OCI-LY1 (cell line): ENCODE measurements at regions not wholly inside any gene's neighbourhood (a gene's known extent, or its start where the extent isn't known, plus 50 kb on each side); places are given as distances from the start of the nearest gene placed in this dataset.

Experiments
- H2AFZ ChIP-seq: fragments of 200-600 bp; sonication (generic), shearing (Covaris generic); 2 replicates; pipeline ENCODE4 v1.6.0; 2014; ENCODE audit warnings: antibody characterized with exemption, mild to moderate bottlenecking, low read length
- H3F3A ChIP-seq: fragments of 200-600 bp; sonication (generic), shearing (Covaris generic); 2 replicates; pipeline ENCODE4 v1.6.0; 2014; ENCODE audit warnings: mild to moderate bottlenecking, antibody characterized with exemption, low read length, moderate library complexity; ENCODE audit not compliant: insufficient read depth
- H3K27ac ChIP-seq: fragments of 200-600 bp; sonication (generic); 2 replicates; pipeline ENCODE4 v1.5.1; 2014; ENCODE audit warnings: low read length, mixed run types, mild to moderate bottlenecking, low read depth; ENCODE audit not compliant: poor library complexity, severe bottlenecking
- H3K27me3 ChIP-seq: fragments of 200-600 bp; sonication (generic); 2 replicates; pipeline ENCODE4 v1.6.0; 2014; ENCODE audit warnings: antibody characterized with exemption, mild to moderate bottlenecking, low read length, moderate library complexity; ENCODE audit not compliant: insufficient read depth
- H3K36me3 ChIP-seq: fragments of 200-600 bp; sonication (generic); 2 replicates; pipeline ENCODE4 v1.6.1; 2014; ENCODE audit warnings: mild to moderate bottlenecking, antibody characterized with exemption, low read length, moderate library complexity, mixed read lengths; ENCODE audit not compliant: insufficient read depth
- H3K4me1 ChIP-seq: fragments of 200-600 bp; sonication (generic); 2 replicates; pipeline ENCODE4 v1.5.1; 2014; ENCODE audit warnings: mild to moderate bottlenecking, low read length, moderate library complexity; ENCODE audit not compliant: insufficient read depth, severe bottlenecking
- H3K4me2 ChIP-seq: fragments of 200-600 bp; sonication (generic), shearing (Covaris generic); 2 replicates; pipeline ENCODE4 v1.6.1; 2014; ENCODE audit warnings: low read length
- H3K4me3 ChIP-seq: fragments of 200-600 bp; sonication (generic); 2 replicates; pipeline ENCODE4 v1.5.1; 2014; ENCODE audit warnings: low read length, low read depth, mild to moderate bottlenecking, mixed read lengths; ENCODE audit not compliant: poor library complexity, severe bottlenecking
- H3K79me2 ChIP-seq: fragments of 200-600 bp; shearing (Covaris generic); 2 replicates; pipeline ENCODE4 v1.6.1; 2016; ENCODE audit warnings: mixed run types, low read length, mixed read lengths; ENCODE audit not compliant: insufficient read depth
- H3K9ac ChIP-seq: fragments of 200-600 bp; sonication (generic), shearing (Covaris generic); 2 replicates; pipeline ENCODE4 v1.6.1; 2014; ENCODE audit warnings: mild to moderate bottlenecking, low read length, mixed read lengths
- H3K9me2 ChIP-seq: fragments of 200-600 bp; sonication (generic), shearing (Covaris generic); 2 replicates; pipeline ENCODE4 v1.6.1; 2014; ENCODE audit warnings: low read depth, mild to moderate bottlenecking, low read length, mixed read lengths
- H3K9me3 ChIP-seq: fragments of 200-600 bp; shearing (Covaris generic); 2 replicates; pipeline ENCODE4 v1.6.1; 2014; ENCODE audit warnings: low read length, mixed read lengths
- H4K20me1 ChIP-seq: fragments of 200-600 bp; sonication (generic), shearing (Covaris generic); 2 replicates; pipeline ENCODE4 v1.6.0; 2016; ENCODE audit warnings: mild to moderate bottlenecking, low read length; ENCODE audit not compliant: insufficient read depth
- EZH2 ChIP-seq: fragments of 200-600 bp; sonication (generic), shearing (Covaris generic); IDR thresholded peaks from 2 replicates; pipeline ENCODE4 v1.8.0; 2017; ENCODE audit warnings: borderline replicate concordance, mixed run types, mild to moderate bottlenecking, antibody characterized with exemption, low read length, moderate library complexity, mixed read lengths
- TF ChIP-seq, protein P1 (sequence below): fragments of 200-600 bp; sonication (generic), shearing (Covaris generic); IDR thresholded peaks from 2 replicates; pipeline ENCODE4 v1.5.1; 2017; ENCODE audit warnings: mild to moderate bottlenecking, antibody characterized with exemption, low read length, moderate library complexity, mixed read lengths

GRCh38 chr18:76064998-76065397 lies 430.0 kb downstream of the ZNF516 start:
- no peaks in the 10 kb centered on the region for H3K36me3 ChIP-seq
- no peaks in the 10 kb centered on the region for H3K9me2 ChIP-seq
- no peaks in the 10 kb centered on the region for H3K9me3 ChIP-seq
- no peak for TF ChIP-seq EZH2
- TF ChIP-seq, protein P1, sequence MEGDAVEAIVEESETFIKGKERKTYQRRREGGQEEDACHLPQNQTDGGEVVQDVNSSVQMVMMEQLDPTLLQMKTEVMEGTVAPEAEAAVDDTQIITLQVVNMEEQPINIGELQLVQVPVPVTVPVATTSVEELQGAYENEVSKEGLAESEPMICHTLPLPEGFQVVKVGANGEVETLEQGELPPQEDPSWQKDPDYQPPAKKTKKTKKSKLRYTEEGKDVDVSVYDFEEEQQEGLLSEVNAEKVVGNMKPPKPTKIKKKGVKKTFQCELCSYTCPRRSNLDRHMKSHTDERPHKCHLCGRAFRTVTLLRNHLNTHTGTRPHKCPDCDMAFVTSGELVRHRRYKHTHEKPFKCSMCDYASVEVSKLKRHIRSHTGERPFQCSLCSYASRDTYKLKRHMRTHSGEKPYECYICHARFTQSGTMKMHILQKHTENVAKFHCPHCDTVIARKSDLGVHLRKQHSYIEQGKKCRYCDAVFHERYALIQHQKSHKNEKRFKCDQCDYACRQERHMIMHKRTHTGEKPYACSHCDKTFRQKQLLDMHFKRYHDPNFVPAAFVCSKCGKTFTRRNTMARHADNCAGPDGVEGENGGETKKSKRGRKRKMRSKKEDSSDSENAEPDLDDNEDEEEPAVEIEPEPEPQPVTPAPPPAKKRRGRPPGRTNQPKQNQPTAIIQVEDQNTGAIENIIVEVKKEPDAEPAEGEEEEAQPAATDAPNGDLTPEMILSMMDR = no peak
- no peak overlapping the region for H2AFZ ChIP-seq
- H3K4me1 ChIP-seq = no peaks in the 10 kb centered on the region
- no peaks in the 10 kb centered on the region for H3K79me2 ChIP-seq
- no peaks in the 10 kb centered on the region for H3F3A ChIP-seq
- no peaks in the 10 kb centered on the region for H3K27me3 ChIP-seq
- no peak overlapping the region for H3K4me3 ChIP-seq
- H3K27ac ChIP-seq = no peak overlapping the region
- no peaks in the 10 kb centered on the region for H4K20me1 ChIP-seq
- H3K4me2 ChIP-seq = no peak overlapping the region
- H3K9ac ChIP-seq = no peak overlapping the region

DNA sequence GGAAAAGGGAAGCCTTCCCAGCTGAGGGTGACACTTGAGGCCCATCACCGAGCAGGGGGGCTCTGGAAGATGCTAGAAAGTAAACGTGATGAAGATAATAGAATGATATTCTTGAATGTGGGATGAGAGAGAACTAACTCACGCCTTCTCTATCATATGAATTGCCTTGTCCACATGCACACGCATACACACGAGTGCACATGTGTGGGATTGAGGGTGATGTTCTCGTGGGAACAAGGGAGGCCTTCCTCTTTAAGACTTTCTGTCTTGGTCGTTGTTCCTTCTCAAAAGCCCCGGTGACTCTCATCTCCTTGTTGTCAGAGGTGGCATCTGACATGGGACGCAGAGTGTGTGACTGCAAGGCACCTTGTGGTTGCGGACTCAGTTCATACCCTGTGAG lies 436.9 kb downstream of the ZNF516 start:
- Histone ChIP-seq H3K9ac (no peak overlapping the region), H3K9me2 (no peaks in the 10 kb centered on the region), H3K36me3 (no peaks in the 10 kb centered on the region), H3K79me2 (no peaks in the 10 kb centered on the region), H4K20me1 (no peaks in the 10 kb centered on the region), H3K27ac (no peak overlapping the region), H3F3A (no peaks in the 10 kb centered on the region), H2AFZ (no peak overlapping the region), H3K27me3 (no peaks in the 10 kb centered on the region), H3K4me2 (no peak overlapping the region), H3K4me1 (no peaks in the 10 kb centered on the region), H3K4me3 (no peak overlapping the region), H3K9me3 (no peaks in the 10 kb centered on the region)
- TF ChIP-seq, protein P1 = no peak
- no peak for TF ChIP-seq EZH2

- H3K4me1 ChIP-seq = no peaks in the 10 kb centered on the region
- H3F3A ChIP-seq = no peaks in the 10 kb centered on the region
- no peaks in the 10 kb centered on the region for H3K9me2 ChIP-seq
- no peaks in the 10 kb centered on the region for H3K9me3 ChIP-seq
- no peaks in the 10 kb centered on the region for H4K20me1 ChIP-seq
- no peak overlapping the region for H3K4me2 ChIP-seq
- H3K27me3 ChIP-seq = no peaks in the 10 kb centered on the region
- H3K27ac ChIP-seq = no peak overlapping the region
- H2AFZ ChIP-seq = no peak overlapping the region
- H3K4me3 ChIP-seq = no peak overlapping the region
- H3K9ac ChIP-seq = no peak overlapping the region
- H3K36me3 ChIP-seq = no peaks in the 10 kb centered on the region
- no peak for TF ChIP-seq EZH2
- TF ChIP-seq, protein P1 = no peak
- no peaks in the 10 kb centered on the region for H3K79me2 ChIP-seq
These were observed 437.7 kb downstream of the ZNF516 start for GRCh38 chr18:76057386-76057785.
